Skeletal muscle tissue (tissue), 3 donors: ENCODE measurements at regions not wholly inside any gene's neighbourhood (a gene's known extent, or its start where the extent isn't known, plus 50 kb on each side); places are given as distances from the start of the nearest gene placed in this dataset.

Source experiments
- H3K27ac ChIP-seq: one replicate; pipeline ENCODE4 v1.7.0; 2013; ENCODE audit warnings: mild to moderate bottlenecking, low read depth, low read length, inconsistent platforms
- H3K27me3 ChIP-seq, 3 donors: one replicate each; pipeline ENCODE4 v1.7.0; 2013; ENCODE audit warnings: low read length in 3 of 3; ENCODE audit not compliant: control insufficient read depth in 3 of 3, insufficient read depth in 3 of 3
- H3K36me3 ChIP-seq, 3 donors: one replicate each; pipeline ENCODE4 v1.7.0; 2013; ENCODE audit warnings: low read length in 3 of 3; ENCODE audit not compliant: control insufficient read depth in 3 of 3, insufficient read depth in 3 of 3
- H3K4me1 ChIP-seq, 3 donors: one replicate each; pipeline ENCODE4 v1.7.0; 2013; ENCODE audit warnings: low read length in 3 of 3, mild to moderate bottlenecking in 3 of 3; ENCODE audit not compliant: control insufficient read depth in 3 of 3, insufficient read depth in 3 of 3
- H3K4me3 ChIP-seq, 3 donors: one replicate each; pipeline ENCODE4 v1.7.0; 2013; ENCODE audit warnings: low read length in 3 of 3
- H3K9ac ChIP-seq, 3 donors: one replicate each; pipeline ENCODE4 v1.7.0; 2013; ENCODE audit warnings: low read length in 3 of 3, mild to moderate bottlenecking in 3 of 3, moderate library complexity in 2 of 3, low read depth in 1 of 3
- H3K9me3 ChIP-seq, 3 donors: one replicate each; pipeline ENCODE4 v1.7.0; 2013; ENCODE audit warnings: low read length in 3 of 3; ENCODE audit not compliant: control insufficient read depth in 3 of 3
- donor health status: Osteomylitis.

DNA sequence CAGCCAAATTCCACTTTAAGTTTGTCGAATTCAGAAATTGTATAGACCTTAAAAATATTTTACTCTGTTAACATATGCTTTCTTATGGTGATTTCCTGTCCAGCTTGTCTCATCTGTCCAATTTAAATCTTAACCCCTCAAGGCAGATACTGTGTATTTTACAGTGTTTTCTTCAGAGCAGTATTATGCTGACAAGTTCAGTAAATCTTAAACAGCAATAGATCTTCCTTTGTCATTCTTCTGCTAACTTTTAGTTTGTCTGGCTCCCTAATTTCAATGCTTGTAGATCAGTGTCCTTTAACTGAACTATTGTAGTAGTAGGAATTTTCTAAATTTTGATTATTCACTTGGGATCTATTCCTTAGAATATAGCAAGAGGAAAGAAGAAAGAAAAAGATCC is 52.8 kb upstream of the MEIS1 start:
- no peaks in the 10 kb centered on the region for H3K36me3 ChIP-seq
- no peak overlapping the region for H3K9ac ChIP-seq
- H3K9me3 ChIP-seq = no peaks in the 10 kb centered on the region
- H3K4me3 ChIP-seq = no peak overlapping the region
- no peak overlapping the region for H3K27ac ChIP-seq
- no peaks in the 10 kb centered on the region for H3K4me1 ChIP-seq
- no peaks in the 10 kb centered on the region for H3K27me3 ChIP-seq

DNA sequence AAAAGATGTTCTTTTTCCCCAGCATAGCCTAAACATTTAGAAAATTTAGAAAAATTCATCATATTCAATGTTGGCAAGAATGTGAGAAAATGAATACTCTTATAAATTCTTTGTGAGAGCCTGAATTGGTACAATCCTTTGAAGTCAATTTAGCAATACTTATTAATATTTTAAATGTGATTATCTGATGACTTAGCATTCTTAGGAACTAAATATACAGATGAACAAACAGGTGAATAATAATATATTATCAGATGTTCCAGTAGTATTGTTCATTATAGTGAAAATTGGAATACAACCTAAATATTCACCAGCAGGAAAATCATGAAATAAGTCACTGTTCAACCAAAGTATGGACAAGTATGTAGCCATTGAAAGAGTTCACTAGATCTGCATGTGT is 55.5 kb upstream of the MEIS1 start:
- Histone ChIP-seq H3K36me3 (no peaks in the 10 kb centered on the region), H3K9me3 (no peaks in the 10 kb centered on the region), H3K27ac (no peak overlapping the region), H3K4me3 (no peak overlapping the region), H3K9ac (no peak overlapping the region), H3K27me3 (no peaks in the 10 kb centered on the region), H3K4me1 (no peaks in the 10 kb centered on the region)

DNA sequence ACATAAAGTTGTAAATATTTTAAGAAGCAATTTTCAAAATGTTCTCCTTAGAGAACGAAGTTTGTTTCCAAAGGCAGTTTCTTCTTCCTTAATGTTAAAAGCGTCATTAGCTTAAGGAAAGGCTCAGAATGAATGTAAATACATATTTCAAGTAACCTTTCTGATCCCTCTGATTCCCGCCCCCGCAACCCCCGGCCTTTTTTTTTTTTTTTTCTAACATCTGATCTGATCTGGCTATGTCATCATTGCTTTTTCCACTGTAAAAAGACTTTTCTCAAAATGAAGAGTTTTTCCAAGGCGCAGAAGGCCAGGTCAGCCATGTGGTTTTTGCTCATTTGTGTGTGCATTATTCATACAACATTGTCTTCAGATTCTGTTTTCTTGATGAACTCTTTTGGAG is 57.1 kb upstream of the MEIS1 start:
- Histone ChIP-seq H3K9ac (no peak overlapping the region), H3K4me3 (no peak overlapping the region), H3K27me3 (no peaks in the 10 kb centered on the region), H3K9me3 (no peaks in the 10 kb centered on the region), H3K4me1 (no peaks in the 10 kb centered on the region), H3K36me3 (no peaks in the 10 kb centered on the region), H3K27ac (no peak overlapping the region)

DNA sequence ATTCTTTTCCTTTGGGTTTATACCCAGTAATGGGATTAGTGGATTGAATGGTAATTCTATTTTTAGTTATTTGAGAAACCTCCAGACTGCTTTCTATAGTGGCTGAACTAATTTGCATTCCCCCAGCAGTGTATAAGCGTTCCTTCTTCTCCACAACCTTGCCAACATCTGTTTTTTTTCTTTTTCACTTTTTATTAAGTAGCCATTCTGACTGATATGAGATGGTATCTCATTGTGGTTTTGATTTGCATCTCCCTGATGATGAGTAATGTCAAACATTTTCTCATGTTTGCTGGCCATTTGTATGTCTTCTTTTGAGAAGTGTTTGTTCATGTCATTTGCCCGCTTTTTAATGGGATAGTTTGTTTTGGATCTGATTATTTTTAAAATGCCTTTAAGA is 64.1 kb upstream of the MEIS1 start:
- Histone ChIP-seq H3K9me3 (no peaks in the 10 kb centered on the region), H3K4me1 (no peaks in the 10 kb centered on the region), H3K36me3 (no peaks in the 10 kb centered on the region), H3K9ac (no peak overlapping the region), H3K4me3 (no peak overlapping the region), H3K27me3 (peaks cover 0 to 4% (median 4%) of the 10 kb centered on the region in 3 donors), H3K27ac (no peak overlapping the region)

DNA sequence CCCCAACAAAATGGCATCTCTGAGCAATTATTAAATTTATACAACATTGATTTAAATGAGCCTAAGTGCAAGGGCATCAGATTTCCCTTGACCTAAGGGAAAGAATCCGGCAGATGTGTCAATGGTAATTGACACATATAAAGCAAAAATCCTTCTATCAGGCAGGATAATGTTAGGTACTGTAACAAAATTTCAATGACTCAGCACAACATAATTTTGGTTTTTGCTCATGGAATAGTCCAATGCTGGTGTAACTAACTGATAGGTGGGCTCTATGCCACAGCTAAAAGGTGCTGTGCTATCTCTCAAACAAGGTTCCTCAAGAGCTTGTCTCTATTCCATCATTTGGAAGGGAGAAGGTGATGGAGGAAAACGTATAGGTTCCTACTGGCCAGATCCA is 68.3 kb upstream of the MEIS1 start:
- no peaks in the 10 kb centered on the region for H3K36me3 ChIP-seq

DNA sequence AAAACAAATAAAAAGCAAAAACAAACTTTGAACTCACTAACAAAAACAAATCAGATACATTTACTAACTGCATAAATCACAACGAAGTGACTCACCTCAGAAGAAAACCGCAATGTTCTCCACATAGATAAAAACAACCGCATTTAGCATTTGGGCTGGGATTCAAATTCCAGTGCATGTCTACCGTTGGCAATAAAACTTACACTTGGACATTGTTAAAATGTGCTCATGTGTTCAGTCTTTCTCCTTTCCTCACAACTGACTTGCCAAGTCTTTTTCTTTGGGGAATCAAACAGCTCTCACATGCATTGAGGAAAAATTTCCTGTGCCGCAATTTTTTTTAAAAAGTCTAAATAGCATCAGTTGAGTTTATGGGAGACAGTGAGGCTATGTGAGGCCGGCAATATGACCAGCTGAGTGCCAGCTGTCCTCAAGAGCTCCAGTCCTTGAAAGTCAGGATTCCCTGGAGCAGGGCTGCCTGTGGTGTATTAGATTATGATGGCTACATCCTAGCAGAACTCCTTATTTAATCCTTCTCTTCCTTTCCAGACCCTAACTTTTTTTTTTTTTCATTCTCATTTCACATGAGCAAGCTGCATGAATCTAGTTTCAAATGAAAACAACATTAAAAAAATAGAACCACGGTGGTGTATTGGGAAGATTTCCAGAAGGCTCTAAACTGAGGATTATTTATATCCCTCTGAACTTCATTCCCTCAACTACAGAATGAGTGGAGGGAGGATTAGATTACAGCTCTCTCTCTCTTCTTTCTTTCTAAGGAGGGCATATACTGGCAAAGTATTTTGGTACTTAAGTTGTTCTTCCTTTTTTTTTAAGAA is 70.2 kb upstream of the MEIS1 start:
- H3K27ac ChIP-seq = no peak overlapping the region
- no peak overlapping the region for H3K4me3 ChIP-seq

More for the DNA sequence above, 68.3 kb upstream of the MEIS1 start:
- Histone ChIP-seq H3K27me3 (no peaks in the 10 kb centered on the region), H3K9ac (no peak overlapping the region), H3K4me3 (no peak overlapping the region), H3K27ac (no peak overlapping the region), H3K4me1 (peaks cover 0 to 11% (median 0%) of the 10 kb centered on the region in 3 donors), H3K9me3 (no peaks in the 10 kb centered on the region)

DNA sequence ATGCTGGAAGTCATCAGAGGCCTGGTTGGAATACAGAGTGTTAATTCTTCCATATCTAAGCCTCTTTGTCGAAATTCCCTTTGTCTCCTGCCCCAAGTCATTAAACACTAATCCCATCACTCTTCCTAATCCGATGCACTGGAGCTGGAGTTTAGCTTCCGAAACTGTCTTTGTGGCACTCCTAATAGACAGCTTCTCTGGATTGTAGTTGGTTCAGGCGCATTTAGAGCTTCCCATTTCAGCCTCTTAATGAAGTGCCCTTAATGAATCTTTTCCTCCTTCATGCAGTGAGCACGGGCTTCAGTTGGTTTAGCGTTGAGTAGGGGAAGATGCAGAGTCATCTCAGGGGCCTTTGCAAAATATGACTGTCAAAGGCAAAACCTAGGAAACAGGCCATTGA is 72.2 kb upstream of the MEIS1 start:
- no peak overlapping the region for H3K27ac ChIP-seq
- H3K27me3 ChIP-seq = no peaks in the 10 kb centered on the region

More for the DNA sequence above, 70.2 kb upstream of the MEIS1 start:
- Histone ChIP-seq H3K4me1 (peaks cover 0 to 11% (median 0%) of the 10 kb centered on the region in 3 donors), H3K9ac (no peak overlapping the region), H3K9me3 (no peaks in the 10 kb centered on the region), H3K36me3 (no peaks in the 10 kb centered on the region), H3K27me3 (no peaks in the 10 kb centered on the region)

DNA sequence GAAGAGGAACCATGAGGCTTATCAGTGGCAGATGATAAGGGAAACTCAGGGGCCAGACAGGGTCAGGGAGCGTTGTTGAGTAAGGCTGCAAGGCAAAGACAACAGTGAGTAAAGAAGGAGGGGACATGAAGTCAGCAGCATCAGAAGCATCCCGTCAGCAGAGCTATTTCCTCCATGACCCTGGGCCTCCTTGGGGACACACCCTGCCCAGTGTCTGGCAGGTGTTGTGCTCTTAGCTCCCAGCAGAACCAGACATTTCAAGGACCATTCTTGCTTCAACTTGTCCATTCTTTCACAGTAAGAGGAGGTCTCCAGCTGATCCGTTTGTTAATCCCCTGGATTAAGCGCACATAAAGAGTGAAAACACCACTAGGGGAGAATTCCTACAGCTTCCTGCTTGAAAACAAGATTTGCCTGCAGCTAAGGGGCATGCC is 88.7 kb upstream of the MEIS1 start:
- Histone ChIP-seq H3K9me3 (peaks cover 0 to 3% (median 0%) of the 10 kb centered on the region in 3 donors), H3K27me3 (no peaks in the 10 kb centered on the region), H3K36me3 (no peaks in the 10 kb centered on the region), H3K4me1 (no peaks in the 10 kb centered on the region), H3K27ac (no peak overlapping the region), H3K4me3 (no peak overlapping the region), H3K9ac (no peak overlapping the region)

More for the DNA sequence above, 72.2 kb upstream of the MEIS1 start:
- Histone ChIP-seq H3K36me3 (no peaks in the 10 kb centered on the region), H3K4me3 (no peak overlapping the region), H3K9ac (no peak overlapping the region), H3K9me3 (no peaks in the 10 kb centered on the region), H3K4me1 (peaks cover 0 to 11% (median 0%) of the 10 kb centered on the region in 3 donors)

DNA sequence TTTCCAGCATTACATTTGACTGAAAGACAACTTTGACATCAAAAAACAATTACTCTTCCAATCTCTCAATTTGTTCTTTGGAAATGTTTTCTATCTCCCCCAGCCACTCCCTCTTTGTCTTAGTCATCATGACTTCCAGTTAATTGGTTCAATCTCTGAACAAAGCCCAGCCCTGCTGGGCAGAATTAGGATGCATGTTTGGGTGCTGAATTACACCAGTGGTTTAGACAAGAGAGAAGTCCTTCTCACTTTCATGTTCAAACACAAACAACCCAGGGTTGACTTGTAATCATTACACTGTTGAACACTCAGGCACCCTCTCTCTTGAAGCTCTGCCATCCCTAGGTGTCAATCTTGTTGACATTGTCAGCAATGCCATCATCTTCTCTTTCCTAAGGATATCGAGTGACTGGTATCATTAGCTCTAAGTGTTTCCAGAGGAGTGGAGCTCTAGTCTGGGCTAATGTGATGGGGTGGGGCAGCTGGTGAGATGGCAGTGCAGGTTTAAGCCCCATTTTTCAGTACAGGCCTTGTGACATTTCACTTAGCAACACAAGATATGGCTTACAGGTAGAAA is 90.8 kb upstream of the MEIS1 start:
- no peak overlapping the region for H3K9ac ChIP-seq
- no peaks in the 10 kb centered on the region for H3K27me3 ChIP-seq
- H3K4me3 ChIP-seq = no peak overlapping the region
- H3K4me1 ChIP-seq = no peaks in the 10 kb centered on the region
- H3K9me3 ChIP-seq = peaks cover 0 to 3% (median 0%) of the 10 kb centered on the region in 3 donors
- no peak overlapping the region for H3K27ac ChIP-seq
- no peaks in the 10 kb centered on the region for H3K36me3 ChIP-seq

DNA sequence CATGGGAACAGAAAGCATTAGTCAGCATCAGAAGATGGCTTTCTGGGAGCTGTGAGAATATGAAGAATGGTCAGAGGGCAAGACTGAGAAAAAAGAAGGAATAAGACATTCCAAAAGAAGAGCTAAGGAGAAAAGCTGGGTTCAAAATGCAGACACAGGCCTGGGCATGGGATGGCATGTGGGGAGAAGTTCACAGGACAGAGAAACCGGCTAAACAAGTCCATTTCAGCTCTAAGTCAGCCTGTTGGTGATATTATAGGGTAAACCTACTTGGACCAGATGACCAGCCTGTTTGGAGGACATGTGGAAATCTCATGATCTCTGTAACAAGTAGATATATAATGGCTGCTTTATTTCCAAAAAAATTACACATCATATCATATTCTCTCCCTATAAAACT is 91.7 kb upstream of the MEIS1 start:
- Histone ChIP-seq H3K9me3 (peaks cover 0 to 3% (median 0%) of the 10 kb centered on the region in 3 donors), H3K27me3 (no peaks in the 10 kb centered on the region), H3K27ac (no peak overlapping the region), H3K4me3 (no peak overlapping the region), H3K4me1 (no peaks in the 10 kb centered on the region), H3K9ac (no peak overlapping the region), H3K36me3 (no peaks in the 10 kb centered on the region)
